Panc1 (cell line): ENCODE measurements at regions not wholly inside any gene's neighbourhood (a gene's known extent, or its start where the extent isn't known, plus 50 kb on each side); places are given as distances from the start of the nearest gene placed in this dataset.

Experiments
- CTCF ChIP-seq: fragments of 450-650 bp; IDR thresholded peaks from 2 replicates; pipeline ENCODE4 v1.5.1; 2017; ENCODE audit warnings: mild to moderate bottlenecking
- POLR2AphosphoS5 ChIP-seq: IDR thresholded peaks from 2 replicates; pipeline ENCODE4 v1.6.1; 2012; ENCODE audit warnings: mild to moderate bottlenecking, low read depth, low read length, moderate library complexity
- SIN3A ChIP-seq: IDR thresholded peaks from 2 replicates; pipeline ENCODE4 v1.6.1; 2012; ENCODE audit warnings: low read depth, mild to moderate bottlenecking, low read length, moderate library complexity, borderline replicate concordance; ENCODE audit not compliant: insufficient read depth

DNA sequence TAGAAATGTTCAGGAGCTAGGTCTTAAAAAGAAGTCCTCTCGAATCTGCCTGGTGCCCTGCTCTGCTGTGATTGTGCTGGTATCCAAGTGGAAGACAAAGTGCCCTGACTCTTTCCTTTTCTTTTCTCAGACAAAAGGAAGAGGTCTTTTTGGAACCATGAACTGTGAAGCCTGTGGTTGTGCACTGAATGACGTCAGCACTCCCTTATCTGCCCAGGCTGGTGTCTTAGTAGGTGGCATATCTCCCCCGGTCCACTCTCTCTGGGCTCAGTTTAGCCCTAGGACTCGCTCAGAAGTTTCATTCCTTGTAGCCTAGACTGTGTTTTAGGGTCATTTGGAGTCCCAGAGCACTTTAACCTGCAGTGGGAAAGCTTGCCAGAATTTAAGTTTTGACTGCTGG, 400.3 kb upstream of the CT83 start:
- TF ChIP-seq CTCF (no peak), SIN3A (no peak), POLR2AphosphoS5 (no peak)
